Kidney glomerular epithelial cell (primary cell): ENCODE measurements at regions not wholly inside any gene's neighbourhood (a gene's known extent, or its start where the extent isn't known, plus 50 kb on each side); places are given as distances from the start of the nearest gene placed in this dataset.

Experiments
- DNase-seq: peaks from one replicate; lab custom pipeline; 2025; lab: John Stamatoyannopoulos, UW

GRCh38 chr14:49016381-49016780, 569.8 kb downstream of the RPS29 start:
- peak; percentile 46 for DNase-seq

GRCh38 chr14:49014476-49014875, 571.7 kb downstream of the RPS29 start:
- no peak for DNase-seq

- no peak for DNase-seq
Measured at GRCh38 chr14:49008363-49008762, 577.8 kb downstream of the RPS29 start.

GRCh38 chr14:48991141-48991540, 595.0 kb downstream of the RPS29 start:
- no peak for DNase-seq

- no peak for DNase-seq
Measured at GRCh38 chr14:48983351-48983888, 602.8 kb downstream of the RPS29 start.

- no peak for DNase-seq
Measured at GRCh38 chr14:48974994-48975393, 611.2 kb downstream of the RPS29 start.

- DNase-seq = no peak
Measured at GRCh38 chr14:48973151-48973550, 613.0 kb downstream of the RPS29 start.

GRCh38 chr14:48970943-48971342, 615.2 kb downstream of the RPS29 start:
- DNase-seq = no peak

GRCh38 chr14:48967419-48967818, 618.8 kb downstream of the RPS29 start:
- no peak for DNase-seq

- DNase-seq = no peak
Measured at GRCh38 chr14:48963231-48963790, 622.9 kb downstream of the RPS29 start.

GRCh38 chr14:48957486-48957885, 628.7 kb downstream of the RPS29 start:
- DNase-seq = no peak

- no peak for DNase-seq
Measured at GRCh38 chr14:48955857-48956256, 630.3 kb downstream of the RPS29 start.

- no peak for DNase-seq
Measured at GRCh38 chr14:48954446-48954845, 631.7 kb downstream of the RPS29 start.

- no peak for DNase-seq
Measured at GRCh38 chr14:48944809-48945208, 641.4 kb downstream of the RPS29 start.

- no peak for DNase-seq
Measured at GRCh38 chr14:48943913-48944312, 642.3 kb downstream of the RPS29 start.

- no peak for DNase-seq
Measured at GRCh38 chr14:48937541-48938195, 648.5 kb downstream of the RPS29 start.

- DNase-seq = no peak
Measured at GRCh38 chr14:48936849-48937248, 649.3 kb downstream of the RPS29 start.

GRCh38 chr14:48936362-48936761, 649.8 kb downstream of the RPS29 start:
- no peak for DNase-seq

GRCh38 chr14:48925184-48925583, 661.0 kb downstream of the RPS29 start:
- DNase-seq = no peak

- peak; percentile 32 for DNase-seq
Measured at GRCh38 chr14:48914921-48915320, 671.3 kb downstream of the RPS29 start.

- DNase-seq = no peak
Measured at GRCh38 chr14:48914382-48914781, 671.8 kb downstream of the RPS29 start.

GRCh38 chr14:48900565-48900964, 685.6 kb downstream of the RPS29 start:
- no peak for DNase-seq

- DNase-seq = no peak
Measured at GRCh38 chr14:48890333-48890732, 695.8 kb downstream of the RPS29 start.

GRCh38 chr14:48876806-48877340, 709.3 kb downstream of the RPS29 start:
- no peak for DNase-seq
